DND-41 (cell line): ENCODE measurements at regions not wholly inside any gene's neighbourhood (a gene's known extent, or its start where the extent isn't known, plus 50 kb on each side); places are given as distances from the start of the nearest gene placed in this dataset.

Experiments
- EZH2 ChIP-seq: IDR thresholded peaks from 3 replicates; pipeline ENCODE4 v1.6.1; 2012; ENCODE audit warnings: borderline replicate concordance, low read depth, mild to moderate bottlenecking, moderate library complexity, low read length, inconsistent platforms; ENCODE audit not compliant: severe bottlenecking
- TF ChIP-seq, protein P1 (sequence below): IDR thresholded peaks from 2 replicates; pipeline ENCODE4 v1.5.1; 2012; ENCODE audit warnings: borderline replicate concordance, low read length, moderate library complexity, mild to moderate bottlenecking; ENCODE audit not compliant: poor library complexity, severe bottlenecking; ENCODE audit errors: extremely low read depth

DNA sequence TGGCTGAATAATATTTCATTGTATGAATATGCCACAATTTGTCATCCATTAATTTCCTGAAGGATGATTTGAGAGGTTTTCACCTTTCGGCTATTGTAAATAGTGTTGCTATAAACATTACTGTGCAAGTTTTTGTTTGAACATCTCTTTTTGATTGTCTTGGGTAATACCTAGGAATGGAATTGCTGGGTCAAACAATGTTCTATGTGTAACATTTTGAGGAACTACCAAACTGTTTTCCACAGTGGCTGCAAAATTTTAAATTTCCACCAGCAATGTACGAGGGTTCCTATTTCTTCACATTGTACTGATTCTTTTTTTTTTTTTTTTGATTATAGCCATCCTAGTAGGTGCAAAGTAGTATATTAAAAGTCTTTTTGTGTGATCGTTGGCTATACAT is 63.8 kb upstream of the ANKH start:
- TF ChIP-seq, protein P1, sequence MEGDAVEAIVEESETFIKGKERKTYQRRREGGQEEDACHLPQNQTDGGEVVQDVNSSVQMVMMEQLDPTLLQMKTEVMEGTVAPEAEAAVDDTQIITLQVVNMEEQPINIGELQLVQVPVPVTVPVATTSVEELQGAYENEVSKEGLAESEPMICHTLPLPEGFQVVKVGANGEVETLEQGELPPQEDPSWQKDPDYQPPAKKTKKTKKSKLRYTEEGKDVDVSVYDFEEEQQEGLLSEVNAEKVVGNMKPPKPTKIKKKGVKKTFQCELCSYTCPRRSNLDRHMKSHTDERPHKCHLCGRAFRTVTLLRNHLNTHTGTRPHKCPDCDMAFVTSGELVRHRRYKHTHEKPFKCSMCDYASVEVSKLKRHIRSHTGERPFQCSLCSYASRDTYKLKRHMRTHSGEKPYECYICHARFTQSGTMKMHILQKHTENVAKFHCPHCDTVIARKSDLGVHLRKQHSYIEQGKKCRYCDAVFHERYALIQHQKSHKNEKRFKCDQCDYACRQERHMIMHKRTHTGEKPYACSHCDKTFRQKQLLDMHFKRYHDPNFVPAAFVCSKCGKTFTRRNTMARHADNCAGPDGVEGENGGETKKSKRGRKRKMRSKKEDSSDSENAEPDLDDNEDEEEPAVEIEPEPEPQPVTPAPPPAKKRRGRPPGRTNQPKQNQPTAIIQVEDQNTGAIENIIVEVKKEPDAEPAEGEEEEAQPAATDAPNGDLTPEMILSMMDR: no peak
- TF ChIP-seq EZH2: no peak
